OCI-LY7 (cell line): ENCODE measurements at regions not wholly inside any gene's neighbourhood (a gene's known extent, or its start where the extent isn't known, plus 50 kb on each side); places are given as distances from the start of the nearest gene placed in this dataset.

Source experiments
- BruUV-seq: library from RNA; stranded (reverse); fragments of 400-500 nt; replicated peaks from 2 replicates; lab custom pipeline; 2021; lab: Mats Ljungman, UMichigan
- CTCF ChIA-PET: fragments of 300-600 bp; sonication (Branson Sonifier 250); formaldehyde crosslinking; loops from one replicate; lab custom pipeline; 2022; ENCODE audit warnings: antibody characterized with exemption; ENCODE audit not compliant: unreplicated experiment; lab: Charles Lee
- POLR2A ChIA-PET: fragments of 300-600 bp; sonication (Branson Sonifier 250); formaldehyde crosslinking; loops from one replicate; lab custom pipeline; 2022; ENCODE audit warnings: antibody characterized with exemption; lab: Charles Lee
- DNase-seq: peaks from one replicate; pipeline ENCODE4 v3.0.0-alpha.2; 2015; ENCODE audit warnings: low spot score
- H2AFZ ChIP-seq: fragments of 200-600 bp; sonication (generic), shearing (Covaris generic); 2 replicates; pipeline ENCODE4 v1.6.1; 2014; ENCODE audit warnings: mild to moderate bottlenecking, antibody characterized with exemption, low read length, moderate library complexity
- H3K27ac ChIP-seq: fragments of 200-600 bp; sonication (generic); 2 replicates; pipeline ENCODE4 v1.5.1; 2014; ENCODE audit warnings: mixed run types, low read depth, mild to moderate bottlenecking, moderate library complexity, low read length, inconsistent platforms; ENCODE audit not compliant: poor library complexity, severe bottlenecking
- H3K36me3 ChIP-seq: fragments of 200-600 bp; sonication (generic); 2 replicates; pipeline ENCODE4 v1.6.1; 2014; ENCODE audit warnings: mild to moderate bottlenecking, antibody characterized with exemption, low read length, moderate library complexity, mixed read lengths; ENCODE audit not compliant: insufficient read depth
- H3K4me1 ChIP-seq: fragments of 200-600 bp; sonication (generic); 2 replicates; pipeline ENCODE4 v1.5.1; 2014; ENCODE audit warnings: mild to moderate bottlenecking, low read length; ENCODE audit not compliant: insufficient read depth, poor library complexity, severe bottlenecking
- H3K4me2 ChIP-seq: fragments of 200-600 bp; sonication (generic); 2 replicates; pipeline ENCODE4 v1.6.1; 2014; ENCODE audit warnings: mild to moderate bottlenecking, low read length
- H3K4me3 ChIP-seq: fragments of 200-600 bp; sonication (generic); 2 replicates; pipeline ENCODE4 v1.5.1; 2014; ENCODE audit warnings: mild to moderate bottlenecking, low read depth, low read length; ENCODE audit not compliant: poor library complexity, severe bottlenecking
- H3K79me2 ChIP-seq: fragments of 200-600 bp; sonication (generic); 2 replicates; pipeline ENCODE4 v1.6.1; 2016; ENCODE audit warnings: low read depth, mild to moderate bottlenecking, low read length, moderate library complexity, mixed read lengths; ENCODE audit not compliant: insufficient read depth
- H3K9me2 ChIP-seq: fragments of 200-600 bp; sonication (generic); 2 replicates; pipeline ENCODE4 v1.6.1; 2016; ENCODE audit warnings: mild to moderate bottlenecking, low read length, mixed read lengths; ENCODE audit not compliant: insufficient read depth
- H3K9me3 ChIP-seq: fragments of 200-600 bp; sonication (generic); 2 replicates; pipeline ENCODE4 v1.6.1; 2014; ENCODE audit warnings: mild to moderate bottlenecking, mixed run types, low read length, mixed read lengths
- H4K20me1 ChIP-seq: fragments of 200-600 bp; sonication (generic); 2 replicates; pipeline ENCODE4 v1.6.1; 2014; ENCODE audit warnings: mild to moderate bottlenecking, antibody characterized with exemption, low read length, moderate library complexity, mixed read lengths; ENCODE audit not compliant: insufficient read depth
- EZH2phosphoT487 ChIP-seq: fragments of 200-600 bp; sonication (generic); IDR thresholded peaks from 2 replicates; pipeline ENCODE4 v1.6.1; 2018; ENCODE audit warnings: low read depth, borderline replicate concordance, mild to moderate bottlenecking, mixed run types, antibody characterized with exemption, low read length, moderate library complexity, mixed read lengths
- intact Hi-C: fragments of 100-400 bp; cut with micrococcal nuclease; formaldehyde crosslinking; loops from one replicate; pipeline ENCODE4 v1.10.0; 2022; ENCODE audit not compliant: unreplicated experiment
- TF ChIP-seq, protein P1 (sequence below): fragments of 200-600 bp; sonication (generic); conservative IDR thresholded peaks from 2 replicates; pipeline ENCODE4 v1.5.1; 2014; ENCODE audit warnings: mild to moderate bottlenecking, antibody characterized with exemption, low read length, moderate library complexity, mixed read lengths

DNA sequence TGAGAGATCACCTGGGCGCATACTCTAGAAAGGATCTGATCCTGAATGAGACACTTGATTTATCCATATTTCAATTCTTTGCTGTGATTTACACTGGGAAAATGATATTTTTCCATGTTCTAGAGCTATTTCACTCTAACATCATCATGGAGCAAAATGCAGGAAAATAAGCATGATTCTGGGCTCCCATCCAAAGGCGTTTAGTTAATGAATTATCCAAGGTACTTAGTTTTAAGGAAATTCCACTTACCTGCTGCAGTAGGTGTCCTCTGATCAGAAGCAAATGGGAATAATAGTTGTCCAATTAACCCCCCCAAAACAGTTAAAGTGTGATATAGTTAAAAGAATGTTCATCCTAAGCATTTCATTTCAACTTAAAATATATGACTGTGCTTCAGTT lies 204.5 kb upstream of the PRKD1 start:
- no peaks in the 10 kb centered on the region for H3K9me2 ChIP-seq
- POLR2A ChIA-PET, result no interaction called here
- H3K4me1 ChIP-seq, result no peaks in the 10 kb centered on the region
- no peak overlapping the region for H2AFZ ChIP-seq
- BruUV-seq, result no TSS peak
- no peak for DNase-seq
- H3K9me3 ChIP-seq, result no peaks in the 10 kb centered on the region
- intact Hi-C loops, result no loop called here
- no peaks in the 10 kb centered on the region for H4K20me1 ChIP-seq
- H3K36me3 ChIP-seq, result no peaks in the 10 kb centered on the region
- no peak overlapping the region for H3K4me3 ChIP-seq
- no peak overlapping the region for H3K27ac ChIP-seq
- H3K79me2 ChIP-seq, result no peaks in the 10 kb centered on the region
- CTCF ChIA-PET, result no interaction called here
- TF ChIP-seq EZH2phosphoT487, result no peak
- TF ChIP-seq, protein P1, sequence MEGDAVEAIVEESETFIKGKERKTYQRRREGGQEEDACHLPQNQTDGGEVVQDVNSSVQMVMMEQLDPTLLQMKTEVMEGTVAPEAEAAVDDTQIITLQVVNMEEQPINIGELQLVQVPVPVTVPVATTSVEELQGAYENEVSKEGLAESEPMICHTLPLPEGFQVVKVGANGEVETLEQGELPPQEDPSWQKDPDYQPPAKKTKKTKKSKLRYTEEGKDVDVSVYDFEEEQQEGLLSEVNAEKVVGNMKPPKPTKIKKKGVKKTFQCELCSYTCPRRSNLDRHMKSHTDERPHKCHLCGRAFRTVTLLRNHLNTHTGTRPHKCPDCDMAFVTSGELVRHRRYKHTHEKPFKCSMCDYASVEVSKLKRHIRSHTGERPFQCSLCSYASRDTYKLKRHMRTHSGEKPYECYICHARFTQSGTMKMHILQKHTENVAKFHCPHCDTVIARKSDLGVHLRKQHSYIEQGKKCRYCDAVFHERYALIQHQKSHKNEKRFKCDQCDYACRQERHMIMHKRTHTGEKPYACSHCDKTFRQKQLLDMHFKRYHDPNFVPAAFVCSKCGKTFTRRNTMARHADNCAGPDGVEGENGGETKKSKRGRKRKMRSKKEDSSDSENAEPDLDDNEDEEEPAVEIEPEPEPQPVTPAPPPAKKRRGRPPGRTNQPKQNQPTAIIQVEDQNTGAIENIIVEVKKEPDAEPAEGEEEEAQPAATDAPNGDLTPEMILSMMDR, result no peak
- H3K4me2 ChIP-seq, result no peak overlapping the region

DNA sequence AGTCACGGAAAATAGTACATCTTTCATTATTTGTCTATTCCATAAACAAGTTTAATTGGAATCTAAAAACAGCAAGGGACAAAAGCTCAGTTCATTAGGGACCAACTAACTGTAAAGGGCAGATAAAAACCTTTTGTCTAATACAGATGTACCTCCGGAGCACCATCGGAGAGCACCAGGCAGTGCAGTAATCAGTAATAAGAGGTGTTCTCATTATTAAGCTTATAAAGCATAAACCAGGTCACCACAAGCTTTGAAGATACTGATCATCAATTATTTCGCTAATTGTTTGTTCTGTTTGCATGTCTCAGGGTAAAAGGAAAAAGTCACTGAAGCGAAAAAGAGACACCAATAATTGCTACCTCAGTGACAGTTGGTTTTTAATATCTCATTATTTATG lies 207.3 kb upstream of the PRKD1 start:
- no peaks in the 10 kb centered on the region for H3K4me1 ChIP-seq
- H4K20me1 ChIP-seq, result no peaks in the 10 kb centered on the region
- POLR2A ChIA-PET, result interaction anchor here (0.5 kb wide), 1 partner anchor 46 kb away, joined by 3 read pairs; no protein-coding TSS in a partner anchor
- no TSS peak for BruUV-seq
- CTCF ChIA-PET, result no interaction called here
- no peak overlapping the region for H3K27ac ChIP-seq
- H3K36me3 ChIP-seq, result no peaks in the 10 kb centered on the region
- H2AFZ ChIP-seq, result no peak overlapping the region
- intact Hi-C loops, result no loop called here
- H3K4me2 ChIP-seq, result no peak overlapping the region
- H3K79me2 ChIP-seq, result no peaks in the 10 kb centered on the region
- TF ChIP-seq, protein P1, result no peak
- no peak for TF ChIP-seq EZH2phosphoT487
- H3K9me2 ChIP-seq, result no peaks in the 10 kb centered on the region
- no peak overlapping the region for H3K4me3 ChIP-seq
- no peaks in the 10 kb centered on the region for H3K9me3 ChIP-seq
- no peak for DNase-seq

DNA sequence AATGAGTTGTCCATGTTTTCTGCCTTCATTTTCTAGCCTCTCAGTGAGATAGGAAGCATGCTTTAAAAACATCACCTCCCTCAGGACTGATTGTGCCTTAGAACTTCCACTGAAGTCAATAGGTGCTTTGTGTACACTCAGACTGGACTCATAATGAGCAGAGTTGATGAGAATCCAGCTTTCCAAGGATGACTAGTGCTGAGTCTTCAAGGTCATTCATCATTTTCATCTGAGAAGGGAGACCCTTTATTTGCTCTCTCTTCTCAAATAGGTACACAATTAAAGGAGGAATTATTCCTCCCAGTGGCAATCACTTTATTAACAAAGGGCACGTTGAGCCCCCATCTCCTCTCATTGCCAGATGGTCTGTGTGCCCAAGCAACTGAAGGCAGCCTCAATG lies 210.9 kb upstream of the PRKD1 start:
- Histone ChIP-seq H3K79me2 (no peaks in the 10 kb centered on the region), H4K20me1 (no peaks in the 10 kb centered on the region), H3K36me3 (no peaks in the 10 kb centered on the region), H3K4me2 (no peak overlapping the region), H3K4me3 (no peak overlapping the region), H3K4me1 (no peaks in the 10 kb centered on the region), H3K9me2 (no peaks in the 10 kb centered on the region), H2AFZ (no peak overlapping the region), H3K9me3 (no peaks in the 10 kb centered on the region), H3K27ac (no peak overlapping the region)
- intact Hi-C loops, result no loop called here
- TF ChIP-seq, protein P1, result no peak
- no peak for TF ChIP-seq EZH2phosphoT487
- no peak for DNase-seq
- CTCF ChIA-PET, result no interaction called here
- BruUV-seq, result no TSS peak
- POLR2A ChIA-PET, result no interaction called here
